NCI-H524 treated with DMSO at 0.1 percent for 48 hours (cell line): ENCODE measurements at regions not wholly inside any gene's neighbourhood (a gene's known extent, or its start where the extent isn't known, plus 50 kb on each side); places are given as distances from the start of the nearest gene placed in this dataset.

Experiments used
- DNase-seq: peaks from one replicate; lab custom pipeline; 2025; lab: John Stamatoyannopoulos, UW

DNA sequence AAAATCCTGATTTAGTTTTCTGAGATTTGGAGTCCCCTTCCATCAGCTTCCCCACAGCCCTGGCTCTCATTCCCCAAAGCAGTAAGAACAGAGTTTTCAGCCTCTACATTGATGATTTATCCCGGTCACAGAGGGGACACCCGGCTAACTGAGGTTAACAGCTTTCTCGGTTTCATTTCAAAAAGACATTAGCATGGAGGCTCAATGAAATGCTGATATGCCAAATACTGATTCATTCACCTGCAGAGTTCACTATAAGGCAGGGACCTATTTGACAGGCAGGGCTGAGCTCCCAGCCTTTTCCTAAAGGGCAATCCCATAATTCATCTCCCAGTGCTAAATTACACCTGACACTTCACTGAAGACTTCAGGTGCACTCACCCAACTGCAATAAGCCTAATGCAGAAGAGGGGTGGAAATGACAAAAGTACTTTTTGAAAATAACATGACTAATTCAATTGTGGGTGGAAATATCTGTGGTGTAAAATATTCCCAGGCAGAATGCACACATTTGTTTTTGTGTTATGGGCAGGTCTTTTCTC lies 99.8 kb upstream of the PMFBP1 start:
- no peak for DNase-seq

- DNase-seq, result no peak
Observed at GRCh38 chr16:72270531-72270930, 98.6 kb upstream of the PMFBP1 start.

GRCh38 chr16:72266836-72267235 lies 94.9 kb upstream of the PMFBP1 start:
- no peak for DNase-seq

GRCh38 chr16:72264771-72265170 lies 92.8 kb upstream of the PMFBP1 start:
- no peak for DNase-seq

GRCh38 chr16:72262711-72263110 lies 90.8 kb upstream of the PMFBP1 start:
- DNase-seq, result no peak

DNA sequence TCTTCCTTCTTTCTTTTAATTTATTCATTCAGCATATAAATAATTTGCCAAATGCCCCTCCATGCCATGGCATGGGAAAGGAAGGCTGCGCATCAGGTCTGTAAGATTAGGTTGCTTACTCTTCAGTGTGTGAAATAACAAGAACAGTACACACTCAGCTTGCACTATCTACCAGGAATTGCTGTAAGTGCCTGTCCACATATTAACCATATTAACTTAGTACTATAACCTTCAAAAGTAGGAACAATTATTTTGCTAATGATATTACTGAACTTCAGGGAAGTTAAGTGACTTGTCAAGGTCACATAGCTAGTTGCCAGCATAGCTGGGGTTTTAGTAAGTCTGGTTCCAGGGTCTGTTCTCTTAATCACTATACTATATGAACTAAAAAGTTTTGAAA lies 89.2 kb upstream of the PMFBP1 start:
- DNase-seq, result no peak

DNA sequence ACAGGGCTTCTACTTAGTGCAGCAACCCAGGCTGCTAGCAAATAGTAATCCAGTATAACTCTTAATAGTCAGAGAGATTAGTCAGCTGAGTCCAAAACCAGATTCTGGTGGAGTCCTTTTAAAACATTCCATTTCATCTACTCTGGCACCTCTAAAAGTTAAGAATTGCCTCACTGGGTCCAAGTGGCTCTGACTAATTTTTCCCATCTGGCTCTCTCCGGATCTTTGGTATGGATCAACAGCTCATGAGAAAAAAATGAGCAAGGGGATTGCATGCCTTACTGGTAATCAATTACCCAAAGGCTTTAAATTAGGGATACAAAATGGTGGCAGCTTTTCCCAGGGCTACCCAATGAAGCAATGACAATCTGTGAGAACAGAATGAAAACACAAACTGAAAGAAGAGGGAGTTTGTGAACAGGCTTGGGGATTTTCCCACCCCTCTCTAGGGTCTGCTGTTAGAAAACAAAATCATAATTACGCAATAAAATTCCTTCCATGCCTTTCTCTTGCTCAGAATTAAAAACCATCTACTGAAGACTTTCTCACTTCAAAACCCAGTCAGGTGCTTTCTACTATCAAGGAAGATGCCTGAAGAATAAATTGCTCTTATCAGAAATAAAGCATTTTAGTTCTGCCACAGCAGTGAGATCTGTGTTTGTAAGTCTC lies 84.6 kb upstream of the PMFBP1 start:
- DNase-seq, result no peak

DNA sequence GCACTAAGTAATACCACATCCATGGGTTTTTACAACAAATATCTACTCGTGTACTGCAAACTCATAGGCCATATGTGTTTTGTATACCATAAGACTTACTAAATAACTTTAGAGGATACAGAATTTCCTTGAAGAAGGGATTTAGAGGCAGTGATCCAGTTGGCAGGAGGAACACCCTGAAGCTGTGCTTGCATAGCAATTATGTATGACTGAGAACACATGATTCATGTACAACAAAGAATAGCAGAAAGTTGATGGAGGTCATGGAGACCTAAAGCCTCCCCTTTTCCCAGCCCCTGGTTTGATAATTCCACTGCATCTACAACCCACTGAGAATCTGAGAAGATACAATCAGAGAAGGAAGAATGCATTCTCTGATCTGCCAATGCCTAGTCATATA lies 83.8 kb upstream of the PMFBP1 start:
- DNase-seq, result no peak

GRCh38 chr16:72247821-72248253 lies 75.9 kb upstream of the PMFBP1 start:
- no peak for DNase-seq

DNA sequence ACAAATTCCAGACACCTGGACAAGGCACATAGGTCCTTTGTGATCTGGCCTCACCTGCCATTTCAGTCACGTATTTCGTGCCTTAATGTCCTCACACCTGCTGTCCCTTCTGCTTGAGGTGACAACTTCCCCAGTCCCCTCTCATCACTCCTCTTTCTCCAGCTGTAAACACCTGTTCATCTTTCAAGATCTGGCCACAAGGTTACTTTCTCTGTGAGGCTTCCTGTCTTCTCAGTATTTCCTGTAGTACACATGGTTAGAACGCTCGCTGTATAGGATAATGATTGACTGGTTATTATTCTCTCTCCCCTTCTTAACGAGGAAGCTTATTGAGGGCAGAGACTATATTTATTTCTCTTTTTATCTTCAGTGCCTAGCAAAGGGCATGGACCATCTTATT lies 74.5 kb upstream of the PMFBP1 start:
- no peak for DNase-seq

GRCh38 chr16:72244853-72245252 lies 72.9 kb upstream of the PMFBP1 start:
- no peak for DNase-seq

DNA sequence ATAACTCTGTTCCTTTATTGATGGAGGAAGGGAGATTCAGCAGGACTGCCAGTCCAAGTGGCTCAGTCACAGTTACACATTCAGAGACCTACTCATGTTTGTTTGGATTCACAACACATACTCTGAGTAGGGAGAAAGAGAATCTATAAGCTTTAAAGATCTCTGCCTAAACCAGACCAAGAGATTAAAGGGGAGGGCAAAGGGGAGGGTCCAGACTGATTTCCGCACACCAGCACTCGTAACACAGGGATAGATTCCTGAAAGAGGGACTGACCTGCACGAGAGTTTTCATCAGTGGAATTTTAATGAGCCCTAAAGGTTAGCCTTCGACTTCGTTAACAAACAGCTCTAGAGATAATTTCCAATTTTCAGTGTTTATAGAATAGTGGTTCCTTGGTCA lies 71.7 kb upstream of the PMFBP1 start:
- DNase-seq, result no peak

DNA sequence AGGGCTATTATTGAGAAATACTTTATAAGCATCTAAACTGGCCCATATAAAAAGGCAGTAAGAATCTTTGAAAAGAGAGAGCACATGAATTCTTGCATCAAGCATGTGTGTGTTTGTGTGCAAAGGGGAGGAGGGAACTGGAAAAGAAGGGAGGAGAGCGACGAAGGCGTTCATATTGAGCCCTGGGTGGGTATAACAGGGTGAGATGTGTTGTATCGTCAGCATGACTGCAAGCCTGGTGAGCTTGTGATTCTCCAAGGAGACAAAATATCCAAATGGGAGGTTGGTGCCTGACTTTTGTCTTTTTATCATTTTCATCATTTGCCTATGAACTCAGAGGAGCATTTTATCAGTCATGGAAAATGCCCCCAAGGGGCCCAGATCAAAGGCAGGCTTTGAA lies 70.8 kb upstream of the PMFBP1 start:
- no peak for DNase-seq

- DNase-seq, result peak; percentile 59
Observed at GRCh38 chr16:72241930-72242329, 70.0 kb upstream of the PMFBP1 start.

GRCh38 chr16:72241008-72241407 lies 69.1 kb upstream of the PMFBP1 start:
- no peak for DNase-seq

DNA sequence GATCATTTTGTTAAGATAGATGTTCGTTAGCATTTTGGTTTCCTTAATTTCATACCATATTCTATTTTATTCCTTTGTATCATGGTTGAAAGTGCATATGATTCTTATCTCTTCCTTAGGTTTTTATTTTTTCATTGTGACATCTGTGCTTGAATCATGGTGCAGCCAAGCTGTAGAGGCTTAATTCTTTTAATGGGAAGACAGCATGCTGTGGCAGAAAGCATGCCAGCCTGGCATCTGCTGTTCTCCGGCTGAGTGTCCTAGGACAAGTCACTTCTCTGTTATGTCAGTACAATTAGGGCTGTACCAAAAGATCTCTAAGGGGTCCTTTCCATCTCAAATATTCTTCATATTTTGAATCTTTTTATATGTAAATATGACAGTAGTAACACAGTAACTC lies 68.5 kb upstream of the PMFBP1 start:
- peak; percentile 79 for DNase-seq

GRCh38 chr16:72236866-72237265 lies 64.9 kb upstream of the PMFBP1 start:
- DNase-seq, result no peak

- DNase-seq, result no peak
Observed at GRCh38 chr16:72234387-72234786, 62.4 kb upstream of the PMFBP1 start.

GRCh38 chr16:72228014-72228413 lies 56.1 kb upstream of the PMFBP1 start:
- no peak for DNase-seq

DNA sequence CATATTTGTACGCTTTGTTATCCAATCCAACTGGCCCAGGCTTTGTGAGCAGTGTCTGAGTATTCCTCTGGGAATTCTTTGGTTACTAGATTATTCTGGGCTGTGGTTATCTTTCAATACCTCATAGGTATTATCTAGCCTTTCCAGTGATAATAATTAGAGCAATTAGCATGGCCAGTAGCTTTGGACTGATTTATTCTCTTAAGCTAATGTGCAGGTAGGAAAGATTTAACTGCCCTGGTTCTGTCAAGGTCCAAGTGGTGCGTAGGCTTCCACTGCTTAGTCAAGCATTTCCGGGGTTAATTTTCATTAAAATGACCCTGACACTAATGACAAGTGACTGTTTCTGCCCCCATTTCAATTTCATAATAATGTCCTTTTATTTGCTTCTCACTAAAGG lies 54.2 kb upstream of the PMFBP1 start:
- DNase-seq, result no peak

DNA sequence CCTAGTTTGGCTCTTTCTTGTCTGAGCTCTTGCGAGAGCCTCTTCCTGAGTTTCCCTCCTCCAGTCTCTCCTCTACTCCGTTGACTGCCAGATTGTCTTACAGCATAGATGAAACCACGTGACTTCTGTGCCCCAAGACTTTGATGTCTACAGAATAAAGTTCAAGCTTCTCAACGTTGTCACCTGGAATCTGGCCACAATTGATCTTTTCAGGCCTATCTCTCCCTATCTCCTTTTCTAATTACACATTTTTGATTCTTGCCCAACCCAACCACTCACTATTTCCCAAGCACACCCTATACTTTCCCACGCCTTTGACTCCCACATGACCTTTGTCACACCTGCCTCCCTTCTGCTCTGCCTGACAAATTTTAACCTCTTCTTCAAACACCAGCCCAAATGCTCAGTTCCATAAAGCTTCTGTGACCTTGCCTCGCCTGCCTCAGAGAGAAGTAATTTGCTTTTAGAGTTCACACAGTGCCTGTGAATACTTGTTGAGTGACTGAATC lies 52.4 kb upstream of the PMFBP1 start:
- no peak for DNase-seq

DNA sequence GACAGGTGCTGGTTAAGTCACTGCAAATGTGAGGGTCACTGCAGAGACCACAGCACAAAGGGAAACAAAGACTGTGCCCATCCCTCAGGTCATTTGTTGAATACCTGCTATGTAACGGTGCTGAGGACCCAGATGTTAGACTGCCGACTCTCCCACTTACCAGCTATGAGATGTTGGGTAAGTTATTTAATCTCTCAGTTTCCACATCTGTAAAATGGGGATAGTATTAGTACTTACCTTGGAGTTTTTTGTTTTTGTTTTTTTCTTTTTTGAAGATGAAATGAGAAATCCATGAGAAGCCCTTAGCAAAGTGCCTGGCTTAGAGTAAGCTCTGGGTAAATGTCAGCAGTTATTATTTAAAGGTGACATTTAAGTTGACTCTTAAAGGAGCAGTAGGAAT lies 50.5 kb upstream of the PMFBP1 start:
- DNase-seq, result no peak
